ENCODE measurements at regions not wholly inside any gene's neighbourhood (a gene's known extent, or its start where the extent isn't known, plus 50 kb on each side); places are given as distances from the start of the nearest gene placed in this dataset.

DNA sequence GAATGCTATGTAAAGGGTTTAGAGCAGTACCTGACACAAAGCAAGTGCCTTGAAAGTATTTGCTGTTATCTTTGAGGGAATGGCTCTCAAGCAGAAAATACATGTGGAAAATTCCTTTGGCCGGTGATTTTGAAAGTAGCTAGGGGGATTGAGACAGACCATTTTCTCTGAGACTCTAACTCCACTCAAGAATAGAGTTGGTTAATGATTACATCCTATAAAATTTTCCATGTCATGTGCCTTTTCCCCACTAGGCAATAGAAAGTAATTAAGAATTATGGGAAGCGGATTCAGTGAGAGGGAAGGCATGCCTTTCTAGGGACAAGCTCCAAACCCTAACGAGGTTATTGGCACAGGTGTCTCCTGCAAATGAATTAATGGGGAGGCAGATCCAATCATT lies 276.0 kb downstream of the GPATCH2 start:
- TF ChIP-seq CTCF (IDR thresholded peaks at IDR 0.05 in 4 of 5, conservative IDR thresholded peaks at IDR 0.05 in 1 of 5) (no peak), POLR2A (IDR thresholded peaks at IDR 0.05) (no peak)
